ENCODE measurements at regions not wholly inside any gene's neighbourhood (a gene's known extent, or its start where the extent isn't known, plus 50 kb on each side); places are given as distances from the start of the nearest gene placed in this dataset.

GRCh38 chr11:128266893-128267292 lies 320.5 kb downstream of the ETS1 start:
- TF ChIP-seq CTCF (IDR thresholded peaks at IDR 0.05; ENCODE audit: control insufficient read depth, insufficient read depth, low read depth, low read length, missing control alignments) = no peak
- DNase-seq (ENCODE audit: low read depth) = no peak
- no peak overlapping the region for H3K4me3 ChIP-seq (ENCODE audit: control insufficient read depth, low read depth, low read length)

- no peak overlapping the region for H3K4me3 ChIP-seq (ENCODE audit: control insufficient read depth, low read depth, low read length)
- DNase-seq (ENCODE audit: low read depth) = no peak
- TF ChIP-seq CTCF (IDR thresholded peaks at IDR 0.05; ENCODE audit: control insufficient read depth, insufficient read depth, low read depth, low read length, missing control alignments) = no peak
These were observed 324.7 kb downstream of the ETS1 start for GRCh38 chr11:128262463-128263345.

GRCh38 chr11:128261011-128261421 lies 326.3 kb downstream of the ETS1 start:
- DNase-seq (ENCODE audit: low read depth) = no peak
- TF ChIP-seq CTCF (IDR thresholded peaks at IDR 0.05; ENCODE audit: control insufficient read depth, insufficient read depth, low read depth, low read length, missing control alignments) = no peak
- no peak overlapping the region for H3K4me3 ChIP-seq (ENCODE audit: control insufficient read depth, low read depth, low read length)

DNA sequence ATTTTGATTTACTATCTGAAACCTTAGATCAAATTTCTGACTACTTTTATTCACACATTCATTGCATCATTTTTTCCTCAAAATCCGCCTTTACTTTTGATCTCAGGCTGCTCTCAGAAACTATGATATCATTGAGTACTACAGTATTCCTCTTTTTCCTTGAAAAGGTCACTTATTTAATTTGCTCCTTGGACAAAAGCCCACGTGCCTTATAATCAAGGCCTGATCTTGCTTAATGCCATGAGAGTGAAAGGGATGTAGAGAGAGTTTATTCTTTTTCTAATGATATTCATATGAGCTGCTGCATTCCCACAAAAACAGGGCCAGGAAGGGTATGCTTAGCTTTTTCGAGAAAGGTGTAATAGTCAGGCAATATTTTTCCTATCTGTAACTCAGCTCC lies 327.0 kb downstream of the ETS1 start:
- no peak for TF ChIP-seq CTCF (IDR thresholded peaks at IDR 0.05; ENCODE audit: control insufficient read depth, insufficient read depth, low read depth, low read length, missing control alignments)
- no peak for DNase-seq (ENCODE audit: low read depth)
- no peak overlapping the region for H3K4me3 ChIP-seq (ENCODE audit: control insufficient read depth, low read depth, low read length)

- TF ChIP-seq CTCF (IDR thresholded peaks at IDR 0.05; ENCODE audit: control insufficient read depth, insufficient read depth, low read depth, low read length, missing control alignments) = no peak
- DNase-seq (ENCODE audit: low read depth) = no peak
- H3K4me3 ChIP-seq (ENCODE audit: control insufficient read depth, low read depth, low read length) = no peak overlapping the region
These were observed 327.5 kb downstream of the ETS1 start for GRCh38 chr11:128259816-128260215.

DNA sequence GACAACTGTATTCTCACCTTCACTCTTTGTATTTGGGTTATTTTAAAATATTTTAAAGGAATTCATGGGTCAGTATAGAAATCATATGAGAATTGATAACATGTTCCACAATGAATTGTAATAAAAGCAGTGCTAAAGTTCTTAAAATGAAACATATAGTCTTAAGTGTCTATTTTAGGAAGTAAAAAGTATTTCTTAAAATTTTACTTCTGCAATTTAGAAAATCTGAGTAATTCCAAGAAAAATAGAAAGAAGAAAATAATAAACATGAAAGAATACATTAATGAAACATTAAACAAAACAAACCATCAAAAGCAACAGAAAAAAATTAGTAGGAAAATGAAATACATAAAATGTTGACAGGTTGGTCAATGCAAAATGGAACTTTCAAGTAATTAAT lies 332.4 kb downstream of the ETS1 start:
- no peak for TF ChIP-seq CTCF (IDR thresholded peaks at IDR 0.05; ENCODE audit: control insufficient read depth, insufficient read depth, low read depth, low read length, missing control alignments)
- no peak overlapping the region for H3K4me3 ChIP-seq (ENCODE audit: control insufficient read depth, low read depth, low read length)

More for the DNA sequence above, 332.4 kb downstream of the ETS1 start:
- DNase-seq (ENCODE audit: low read depth) = no peak

Data from AG09309 (cell line).